ENCODE measurements at regions not wholly inside any gene's neighbourhood (a gene's known extent, or its start where the extent isn't known, plus 50 kb on each side); places are given as distances from the start of the nearest gene placed in this dataset.

DNA sequence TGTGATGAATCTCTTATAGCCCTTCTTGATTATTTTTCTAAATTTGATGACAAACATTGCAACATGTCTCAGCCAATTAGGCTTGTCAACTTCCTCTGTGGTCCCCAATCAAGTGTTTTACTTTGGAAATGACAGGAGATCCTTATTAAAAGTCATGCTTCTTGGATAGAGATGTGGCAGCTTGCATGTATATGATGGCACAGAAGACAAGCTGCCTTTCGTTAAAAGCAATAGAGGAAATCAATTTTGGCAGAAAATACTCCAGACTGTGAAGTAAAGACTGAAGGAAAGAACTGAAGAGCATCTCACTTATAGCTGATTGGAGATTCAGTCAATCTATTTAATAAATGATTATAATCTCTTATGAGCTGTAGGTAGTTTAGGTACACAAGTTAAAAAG lies 419.6 kb downstream of the PCDH7 start:
- POLR2A ChIA-PET, result no interaction called here
- intact Hi-C loops (cut with micrococcal nuclease), result no loop called here
- H4K20me1 ChIP-seq (ENCODE audit: insufficient read depth), result no peaks in the 10 kb centered on the region
- no peak overlapping the region for H3K4me2 ChIP-seq (ENCODE audit: low read length)
- CTCF ChIA-PET, result no interaction called here
- no peak for ATAC-seq
- H3K27ac ChIP-seq (ENCODE audit: low read depth, low read length), result no peak overlapping the region
- peaks cover 5 to 14% of the 10 kb centered on the region in 2 experiments; a peak in 3 of 4 replicates for H3K4me1 ChIP-seq (ENCODE audit: control insufficient read depth in 1 of 2, insufficient read depth in 2 of 2, low read length in 2 of 2)
- H3K79me2 ChIP-seq (ENCODE audit: insufficient read depth, low read length), result peaks cover 12% of the 10 kb centered on the region; the same call in 1 of the 2 replicates
- TF ChIP-seq, protein P1, sequence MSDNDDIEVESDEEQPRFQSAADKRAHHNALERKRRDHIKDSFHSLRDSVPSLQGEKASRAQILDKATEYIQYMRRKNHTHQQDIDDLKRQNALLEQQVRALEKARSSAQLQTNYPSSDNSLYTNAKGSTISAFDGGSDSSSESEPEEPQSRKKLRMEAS (IDR thresholded peaks at IDR 0.05), result no peak
- no peak for TF ChIP-seq RAD21 (IDR thresholded peaks at IDR 0.05; ENCODE audit: low read depth)
- no peak for TF ChIP-seq SP1 (IDR thresholded peaks at IDR 0.05; ENCODE audit: low read depth)
- TF ChIP-seq EGR1 (IDR thresholded peaks at IDR 0.05; ENCODE audit: low read depth), result no peak
- no peak for TF ChIP-seq POLR2AphosphoS5 (IDR thresholded peaks at IDR 0.05; ENCODE audit: low read depth, low read length)
- TF ChIP-seq, protein P2, sequence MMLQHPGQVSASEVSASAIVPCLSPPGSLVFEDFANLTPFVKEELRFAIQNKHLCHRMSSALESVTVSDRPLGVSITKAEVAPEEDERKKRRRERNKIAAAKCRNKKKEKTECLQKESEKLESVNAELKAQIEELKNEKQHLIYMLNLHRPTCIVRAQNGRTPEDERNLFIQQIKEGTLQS (IDR thresholded peaks at IDR 0.05), result no peak
- H2AFZ ChIP-seq (ENCODE audit: low read depth, low read length, poor library complexity, severe bottlenecking), result no peak overlapping the region
- H3K9me2 ChIP-seq (ENCODE audit: insufficient read depth), result no peaks in the 10 kb centered on the region
- H3K27me3 ChIP-seq (ENCODE audit: insufficient read depth, low read length), result no peaks in the 10 kb centered on the region
- no peak for DNase-seq (ENCODE audit: low read depth, low spot score)
- RAD21 ChIA-PET (ENCODE audit: low non-redundant PET in 1 of 2, low total read pairs in 2 of 2, uncharacterized antibody in 2 of 2, unreplicated experiment in 2 of 2), result no interaction called here
- H3K4me3 ChIP-seq (replicated peaks in 1 of 2; ENCODE audit: low read depth in 1 of 2, low read length in 2 of 2), result no peak overlapping the region
- no TSS peak for BruUV-seq (replicated peaks)
- no peaks in the 10 kb centered on the region for H3K9me3 ChIP-seq (ENCODE audit: control insufficient read depth in 1 of 2, insufficient read depth in 1 of 2, low read depth in 1 of 2, low read length in 2 of 2)
- H3K36me3 ChIP-seq (ENCODE audit: control insufficient read depth in 1 of 2, insufficient read depth in 2 of 2, low read length in 2 of 2), result peaks cover 10 to 24% of the 10 kb centered on the region in 2 experiments
- H3K9ac ChIP-seq (ENCODE audit: low read length), result no peak overlapping the region

DNA sequence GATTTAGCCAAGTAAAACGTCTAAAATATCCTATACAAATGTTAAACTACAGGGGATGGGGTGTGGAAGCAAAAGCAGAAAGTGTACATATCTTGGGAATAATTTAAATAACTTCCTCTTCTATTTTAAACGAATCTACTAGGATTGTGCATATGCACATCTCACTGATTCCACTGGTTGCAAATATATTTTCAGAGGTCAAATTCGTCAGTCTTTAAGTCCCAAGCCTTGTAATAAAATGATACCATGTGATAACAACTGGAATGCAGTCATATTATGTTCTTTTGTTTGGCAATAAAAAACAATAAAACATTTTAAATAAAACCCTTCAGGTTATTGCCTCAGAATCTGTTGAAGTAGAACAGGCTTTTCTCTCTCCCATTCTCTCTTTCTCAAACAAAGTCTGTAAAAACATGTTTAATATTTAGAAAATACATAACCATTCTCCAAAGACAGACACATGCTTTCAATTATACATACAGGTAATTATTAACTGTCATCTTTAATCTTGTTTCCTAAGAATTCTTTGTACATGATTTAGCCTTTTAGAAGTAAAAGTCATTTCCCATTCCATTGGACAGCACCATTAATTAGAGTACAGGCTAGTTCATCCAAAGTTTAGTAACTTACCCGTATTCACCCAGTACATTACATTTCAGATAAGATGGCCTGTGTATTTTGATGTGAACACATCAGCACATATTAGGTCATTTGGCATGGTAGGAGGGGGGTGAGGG lies 421.1 kb downstream of the PCDH7 start:
- no peak overlapping the region for H3K4me3 ChIP-seq (replicated peaks in 1 of 2; ENCODE audit: low read depth in 1 of 2, low read length in 2 of 2)
- H2AFZ ChIP-seq (ENCODE audit: low read depth, low read length, poor library complexity, severe bottlenecking), result no peak overlapping the region
- ChIA-PET CTCF (no interaction called here), RAD21 (ENCODE audit: low non-redundant PET in 1 of 2, low total read pairs in 2 of 2, uncharacterized antibody in 2 of 2, unreplicated experiment in 2 of 2) (no interaction called here), POLR2A (no interaction called here)
- intact Hi-C loops (cut with micrococcal nuclease), result no loop called here
- H3K36me3 ChIP-seq (ENCODE audit: control insufficient read depth in 1 of 2, insufficient read depth in 2 of 2, low read length in 2 of 2), result peaks cover 15 to 26% of the 10 kb centered on the region in 2 experiments
- BruUV-seq (replicated peaks), result no TSS peak
- no peaks in the 10 kb centered on the region for H4K20me1 ChIP-seq (ENCODE audit: insufficient read depth)
- peaks cover 12% of the 10 kb centered on the region; the same call in 1 of the 2 replicates for H3K79me2 ChIP-seq (ENCODE audit: insufficient read depth, low read length)
- H3K4me1 ChIP-seq (ENCODE audit: control insufficient read depth in 1 of 2, insufficient read depth in 2 of 2, low read length in 2 of 2), result peaks cover 3 to 6% of the 10 kb centered on the region in 2 experiments; a peak in 3 of 4 replicates
- H3K9ac ChIP-seq (ENCODE audit: low read length), result no peak overlapping the region
- ATAC-seq (no peak), DNase-seq (ENCODE audit: low read depth, low spot score) (no peak)
- H3K27ac ChIP-seq (ENCODE audit: low read depth, low read length), result no peak overlapping the region
- H3K27me3 ChIP-seq (ENCODE audit: insufficient read depth, low read length), result no peaks in the 10 kb centered on the region
- no peak overlapping the region for H3K4me2 ChIP-seq (ENCODE audit: low read length)
- no peaks in the 10 kb centered on the region for H3K9me3 ChIP-seq (ENCODE audit: control insufficient read depth in 1 of 2, insufficient read depth in 1 of 2, low read depth in 1 of 2, low read length in 2 of 2)
- no peaks in the 10 kb centered on the region; the same call in 1 of the 2 replicates for H3K9me2 ChIP-seq (ENCODE audit: insufficient read depth)
- no peak for TF ChIP-seq CTCF (IDR thresholded peaks at IDR 0.05 in 2 of 3, conservative IDR thresholded peaks at IDR 0.05 in 1 of 3; ENCODE audit: borderline replicate concordance in 1 of 3, insufficient read depth in 1 of 3, low read depth in 2 of 3, low read length in 2 of 3)
- no peak for TF ChIP-seq JUND (IDR thresholded peaks at IDR 0.05)
- TF ChIP-seq SP1 (IDR thresholded peaks at IDR 0.05; ENCODE audit: low read depth), result no peak
- no peak for TF ChIP-seq ZBTB33 (IDR thresholded peaks at IDR 0.05; ENCODE audit: extremely low read depth, insufficient replicate concordance, low read length)
- no peak for TF ChIP-seq REST (IDR thresholded peaks at IDR 0.05; ENCODE audit: low read depth)

Measured in HCT116 (cell line).